GM18511 (cell line): ENCODE measurements at regions not wholly inside any gene's neighbourhood (a gene's known extent, or its start where the extent isn't known, plus 50 kb on each side); places are given as distances from the start of the nearest gene placed in this dataset.

Experiments
- ATAC-seq: cut with Tn5 transposase; IDR thresholded peaks from one replicate; pipeline ENCODE4 v1.9.1; 2021; ENCODE audit warnings: mild to moderate bottlenecking, moderate library complexity; ENCODE audit not compliant: unreplicated experiment

- ATAC-seq = no peak
Observed at GRCh38 chr7:41475801-41476459, 227.0 kb downstream of the INHBA start.

GRCh38 chr7:41472427-41473125 is 230.3 kb downstream of the INHBA start:
- no peak for ATAC-seq

- ATAC-seq = no peak
Observed at GRCh38 chr7:41470081-41470480, 232.8 kb downstream of the INHBA start.

GRCh38 chr7:41467596-41467995 is 235.3 kb downstream of the INHBA start:
- no peak for ATAC-seq

GRCh38 chr7:41466760-41467384 is 236.0 kb downstream of the INHBA start:
- no peak for ATAC-seq

- no peak for ATAC-seq
Observed at GRCh38 chr7:41465571-41465970, 237.3 kb downstream of the INHBA start.

- no peak for ATAC-seq
Observed at GRCh38 chr7:41463770-41464470, 239.0 kb downstream of the INHBA start.

GRCh38 chr7:41459623-41460261 is 243.1 kb downstream of the INHBA start:
- ATAC-seq = no peak

- no peak for ATAC-seq
Observed at GRCh38 chr7:41459183-41459582, 243.7 kb downstream of the INHBA start.

GRCh38 chr7:41457832-41458437 is 245.0 kb downstream of the INHBA start:
- ATAC-seq = no peak

- no peak for ATAC-seq
Observed at GRCh38 chr7:41451826-41452225, 251.1 kb downstream of the INHBA start.

- no peak for ATAC-seq
Observed at GRCh38 chr7:41449694-41450093, 253.2 kb downstream of the INHBA start.

- ATAC-seq = no peak
Observed at GRCh38 chr7:41449286-41449685, 253.6 kb downstream of the INHBA start.

GRCh38 chr7:41448104-41448503 is 254.8 kb downstream of the INHBA start:
- ATAC-seq = no peak

- ATAC-seq = no peak
Observed at GRCh38 chr7:41447450-41448042, 255.3 kb downstream of the INHBA start.

- ATAC-seq = no peak
Observed at GRCh38 chr7:41446606-41447449, 256.1 kb downstream of the INHBA start.

GRCh38 chr7:41445946-41446345 is 256.9 kb downstream of the INHBA start:
- no peak for ATAC-seq

GRCh38 chr7:41445432-41445831 is 257.5 kb downstream of the INHBA start:
- ATAC-seq = no peak

- ATAC-seq = no peak
Observed at GRCh38 chr7:41439515-41439879, 263.4 kb downstream of the INHBA start.
